HCT116 (cell line): ENCODE measurements at regions not wholly inside any gene's neighbourhood (a gene's known extent, or its start where the extent isn't known, plus 50 kb on each side); places are given as distances from the start of the nearest gene placed in this dataset.

Experiments
- ATAC-seq: fragments of 200-7000 bp; cut with Tn5 transposase; 2 replicates; pipeline ENCODE4 v1.9.1; 2020; ENCODE audit warnings: mild to moderate bottlenecking, moderate library complexity
- BruUV-seq: library from RNA; stranded (reverse); fragments of 400-500 nt; replicated peaks from 2 replicates; lab custom pipeline; 2021; lab: Mats Ljungman, UMichigan
- CTCF ChIA-PET: fragments of 300-600 bp; sonication (Branson Sonifier 250); formaldehyde crosslinking; loops from one replicate; lab custom pipeline; 2021; ENCODE audit warnings: antibody characterized with exemption; lab: Charles Lee
- POLR2A ChIA-PET: fragments of 300-600, 350-600 bp; sonication (Branson Sonifier 250); formaldehyde crosslinking; loops from one replicate; lab custom pipeline; 2021; ENCODE audit warnings: antibody characterized with exemption; lab: Charles Lee
- RAD21 ChIA-PET, 2 experiments: fragments of 300-600 bp; sonication (Branson Sonifier 250); formaldehyde crosslinking; loops; one replicate each; lab custom pipeline; 2023; ENCODE audit warnings: low total read pairs in 2 of 2; ENCODE audit not compliant: uncharacterized antibody in 2 of 2, unreplicated experiment in 2 of 2, low non-redundant PET in 1 of 2; lab: Charles Lee
- DNase-seq: peaks from one replicate; pipeline ENCODE4 v3.0.0-alpha.2; 2010; ENCODE audit warnings: low read depth, low spot score
- H2AFZ ChIP-seq: fragments of 200-600 bp; shearing (Covaris generic), sonication (generic); 2 replicates; pipeline ENCODE4 v1.6.1; 2017; ENCODE audit warnings: low read depth, mixed run types, mixed read lengths, antibody characterized with exemption, low read length; ENCODE audit not compliant: poor library complexity, severe bottlenecking
- H3K27ac ChIP-seq: 2 replicates; pipeline ENCODE4 v1.5.1; 2012; ENCODE audit warnings: low read depth, low read length
- H3K27me3 ChIP-seq: fragments of 200-600 bp; sonication (generic); 2 replicates; pipeline ENCODE4 v1.6.1; 2016; ENCODE audit warnings: mixed run types, low read length, mixed read lengths; ENCODE audit not compliant: insufficient read depth
- H3K36me3 ChIP-seq, 2 experiments: fragments of 200-500 bp in 1 of 2; fragments of 200-600 bp in 1 of 2; sonication (Bioruptor generic) in 1 of 2; sonication (generic) in 1 of 2; 2 replicates each; pipeline versions ENCODE4 v1.5.1 to v1.6.1; 2014 to 2016; ENCODE audit warnings: low read length in 2 of 2, inconsistent platforms in 1 of 2, mixed read lengths in 1 of 2, mixed run types in 1 of 2; ENCODE audit not compliant: insufficient read depth in 2 of 2, control insufficient read depth in 1 of 2
- H3K4me1 ChIP-seq, 2 experiments: fragments of 200-600 bp in 1 of 2; sonication (generic) in 1 of 2; 2 replicates each; pipeline versions ENCODE4 v1.5.1 to v1.6.1; 2012 to 2017; ENCODE audit warnings: low read length in 2 of 2, inconsistent platforms in 1 of 2, mild to moderate bottlenecking in 1 of 2, mixed read lengths in 1 of 2, mixed run types in 1 of 2, moderate library complexity in 1 of 2; ENCODE audit not compliant: insufficient read depth in 2 of 2, control insufficient read depth in 1 of 2
- H3K4me2 ChIP-seq: fragments of 200-600 bp; sonication (generic); 2 replicates; pipeline ENCODE4 v1.6.1; 2017; ENCODE audit warnings: mixed run types, low read length, mixed read lengths
- H3K4me3 ChIP-seq, 2 experiments: fragments of 200-600 bp in 1 of 2; sonication (generic) in 1 of 2; replicated peaks in 1 of 2; 2 replicates each; pipeline ENCODE4 v1.5.1; 2011 to 2016; ENCODE audit warnings: low read length in 2 of 2, control low read depth in 1 of 2, low read depth in 1 of 2, mild to moderate bottlenecking in 1 of 2, mixed read lengths in 1 of 2, mixed run types in 1 of 2
- H3K79me2 ChIP-seq: fragments of 200-600 bp; sonication (generic); 2 replicates; pipeline ENCODE4 v1.6.1; 2017; ENCODE audit warnings: mild to moderate bottlenecking, mixed run types, low read length, moderate library complexity, mixed read lengths; ENCODE audit not compliant: insufficient read depth
- H3K9ac ChIP-seq: fragments of 200-600 bp; sonication (generic); 2 replicates; pipeline ENCODE4 v1.6.1; 2016; ENCODE audit warnings: low read length, mixed read lengths
- H3K9me2 ChIP-seq: fragments of 200-600 bp; sonication (generic), shearing (Covaris generic); 2 replicates; pipeline ENCODE4 v1.6.1; 2017; ENCODE audit warnings: mixed run types, mild to moderate bottlenecking, moderate library complexity; ENCODE audit not compliant: insufficient read depth
- H3K9me3 ChIP-seq, 2 experiments: fragments of 200-500 bp in 1 of 2; fragments of 200-600 bp in 1 of 2; sonication (Bioruptor generic) in 1 of 2; sonication (generic) in 1 of 2; 2 replicates each; pipeline ENCODE4 v1.6.1; 2014 to 2017; ENCODE audit warnings: low read length in 2 of 2, mixed read lengths in 2 of 2, inconsistent platforms in 1 of 2, low read depth in 1 of 2, mild to moderate bottlenecking in 1 of 2, mixed run types in 1 of 2, moderate library complexity in 1 of 2; ENCODE audit not compliant: control insufficient read depth in 1 of 2, insufficient read depth in 1 of 2
- H4K20me1 ChIP-seq: fragments of 200-600 bp; sonication (generic), shearing (Covaris generic); 2 replicates; pipeline ENCODE4 v1.6.1; 2017; ENCODE audit warnings: mixed run types, mild to moderate bottlenecking, moderate library complexity; ENCODE audit not compliant: insufficient read depth
- CBX3 ChIP-seq: IDR thresholded peaks from 2 replicates; pipeline ENCODE4 v1.6.1; 2012; ENCODE audit warnings: low read depth
- EZH2 ChIP-seq: fragments of 200-600 bp; sonication (generic); IDR thresholded peaks from 2 replicates; pipeline ENCODE4 v1.6.1; 2017; ENCODE audit warnings: antibody characterized with exemption, mixed run types
- EZH2phosphoT487 ChIP-seq: fragments of 200-600 bp; IDR thresholded peaks from 2 replicates; pipeline ENCODE4 v1.6.1; 2018; ENCODE audit warnings: antibody characterized with exemption, borderline replicate concordance
- FOSL1 ChIP-seq: IDR thresholded peaks from 2 replicates; pipeline ENCODE4 v1.6.1; 2012; ENCODE audit warnings: low read depth
- JUND ChIP-seq: IDR thresholded peaks from 2 replicates; pipeline ENCODE4 v1.6.1; 2012
- RAD21 ChIP-seq: IDR thresholded peaks from 2 replicates; pipeline ENCODE4 v1.6.1; 2012; ENCODE audit warnings: low read depth, mild to moderate bottlenecking
- SIN3A ChIP-seq: IDR thresholded peaks from 2 replicates; pipeline ENCODE4 v1.6.1; 2012; ENCODE audit warnings: low read depth
- SRF ChIP-seq: IDR thresholded peaks from 2 replicates; pipeline ENCODE4 v1.6.1; 2012; ENCODE audit warnings: low read depth
- TCF7L2 ChIP-seq: IDR thresholded peaks from 2 replicates; pipeline ENCODE4 v1.7.0; 2011; ENCODE audit warnings: borderline replicate concordance, inconsistent platforms; ENCODE audit not compliant: insufficient read depth, insufficient read length; ENCODE audit errors: extremely low read depth
- ZFX ChIP-seq: fragments of 450-650 bp; IDR thresholded peaks from 2 replicates; pipeline ENCODE4 v1.6.1; 2017
- intact Hi-C: fragments of 100-400 bp; cut with micrococcal nuclease; formaldehyde crosslinking; loops from 2 replicates; pipeline ENCODE4 v1.10.0; 2022
- TF ChIP-seq, protein P1 (sequence below): IDR thresholded peaks from 2 replicates; pipeline ENCODE4 v1.6.1; 2011; ENCODE audit warnings: mild to moderate bottlenecking, low read length, moderate library complexity; ENCODE audit not compliant: insufficient replicate concordance; ENCODE audit errors: extremely low read depth

DNA sequence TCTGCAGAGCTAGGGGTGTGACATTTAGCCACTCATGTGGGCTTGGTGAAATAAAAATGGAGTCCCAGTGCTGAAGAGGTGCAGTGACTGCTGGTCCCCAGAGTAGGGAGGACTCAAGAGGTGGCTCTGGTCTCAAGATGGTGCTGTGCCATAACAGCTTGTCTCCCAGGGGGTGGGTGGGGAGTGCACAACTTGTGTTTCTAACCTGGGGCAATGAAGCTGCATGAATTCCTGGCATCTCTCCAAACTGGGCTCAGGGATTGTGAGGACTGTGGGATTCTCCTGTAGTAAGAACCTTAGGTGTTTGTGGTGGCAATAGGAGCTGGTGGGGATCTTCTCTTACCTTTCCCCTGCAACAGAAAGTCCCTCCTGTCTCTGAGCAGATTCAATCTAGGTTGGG is 278.9 kb upstream of the SFRP2 start:
- CTCF ChIA-PET: no interaction called here
- BruUV-seq: no TSS peak
- H3K36me3 ChIP-seq: no peaks in the 10 kb centered on the region
- H2AFZ ChIP-seq: no peak overlapping the region
- H3K4me3 ChIP-seq: no peak overlapping the region
- H3K27me3 ChIP-seq: no peaks in the 10 kb centered on the region
- TF ChIP-seq JUND (no peak), SRF (no peak), ZFX (no peak), EZH2 (no peak), EZH2phosphoT487 (no peak), FOSL1 (no peak), RAD21 (no peak), CBX3 (no peak), SIN3A (no peak), TCF7L2 (no peak)
- TF ChIP-seq, protein P1, sequence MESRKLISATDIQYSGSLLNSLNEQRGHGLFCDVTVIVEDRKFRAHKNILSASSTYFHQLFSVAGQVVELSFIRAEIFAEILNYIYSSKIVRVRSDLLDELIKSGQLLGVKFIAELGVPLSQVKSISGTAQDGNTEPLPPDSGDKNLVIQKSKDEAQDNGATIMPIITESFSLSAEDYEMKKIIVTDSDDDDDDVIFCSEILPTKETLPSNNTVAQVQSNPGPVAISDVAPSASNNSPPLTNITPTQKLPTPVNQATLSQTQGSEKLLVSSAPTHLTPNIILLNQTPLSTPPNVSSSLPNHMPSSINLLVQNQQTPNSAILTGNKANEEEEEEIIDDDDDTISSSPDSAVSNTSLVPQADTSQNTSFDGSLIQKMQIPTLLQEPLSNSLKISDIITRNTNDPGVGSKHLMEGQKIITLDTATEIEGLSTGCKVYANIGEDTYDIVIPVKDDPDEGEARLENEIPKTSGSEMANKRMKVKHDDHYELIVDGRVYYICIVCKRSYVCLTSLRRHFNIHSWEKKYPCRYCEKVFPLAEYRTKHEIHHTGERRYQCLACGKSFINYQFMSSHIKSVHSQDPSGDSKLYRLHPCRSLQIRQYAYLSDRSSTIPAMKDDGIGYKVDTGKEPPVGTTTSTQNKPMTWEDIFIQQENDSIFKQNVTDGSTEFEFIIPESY: no peak
- TF ChIP-seq, all 23 proteins: peak for 0
- no peaks in the 10 kb centered on the region for H3K9me2 ChIP-seq
- H4K20me1 ChIP-seq: no peaks in the 10 kb centered on the region
- intact Hi-C loops: no loop called here
- no peak overlapping the region for H3K9ac ChIP-seq
- no peak overlapping the region for H3K27ac ChIP-seq
- H3K9me3 ChIP-seq: no peaks in the 10 kb centered on the region
- RAD21 ChIA-PET: no interaction called here
- no peaks in the 10 kb centered on the region for H3K79me2 ChIP-seq
- no peak for DNase-seq
- ATAC-seq: no peak
- no peak overlapping the region for H3K4me2 ChIP-seq
- POLR2A ChIA-PET: no interaction called here
- H3K4me1 ChIP-seq: no peaks in the 10 kb centered on the region
